ENCODE measurements at regions not wholly inside any gene's neighbourhood (a gene's known extent, or its start where the extent isn't known, plus 50 kb on each side); places are given as distances from the start of the nearest gene placed in this dataset.

DNA sequence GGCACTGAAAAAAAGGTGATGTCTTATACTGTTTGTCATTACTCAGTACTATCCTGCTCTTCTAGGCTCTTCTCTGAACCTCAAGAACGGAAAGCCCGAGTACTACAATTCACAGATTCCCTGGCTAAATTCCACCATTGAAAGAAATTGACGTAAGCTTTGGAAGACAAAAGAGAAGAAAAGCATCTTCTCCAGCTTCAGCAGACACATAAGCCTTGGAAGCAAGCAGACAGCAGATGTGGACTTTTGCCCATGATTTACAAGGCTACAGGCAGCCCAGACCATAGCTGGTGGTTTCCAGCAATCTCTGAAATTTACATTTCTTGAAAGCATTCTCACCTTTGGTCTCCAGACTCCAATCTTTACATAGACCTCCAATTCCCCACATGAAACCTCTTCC, 289.0 kb downstream of the C1D start:
- H3K27ac ChIP-seq (ENCODE audit: control insufficient read depth, insufficient read depth, low read length): no peak overlapping the region
- H3K79me2 ChIP-seq (ENCODE audit: control insufficient read depth, insufficient read depth, low read length): no peaks in the 10 kb centered on the region
- no peaks in the 10 kb centered on the region for H3K36me3 ChIP-seq (ENCODE audit: control insufficient read depth in 2 of 2, extremely low read depth in 1 of 2, insufficient read depth in 2 of 2, low read length in 2 of 2)
- no peaks in the 10 kb centered on the region for H3K4me1 ChIP-seq (ENCODE audit: control insufficient read depth, extremely low read depth, insufficient read depth, low read length)
- no peak overlapping the region for H3K4me2 ChIP-seq (ENCODE audit: control insufficient read depth, extremely low read depth, insufficient read depth, low read depth, low read length)
- dilution Hi-C loops (cut with MboI; ENCODE audit: extremely low pct_ligation_motif_present, low sequenced_read_pairs): no loop called here
- H3K4me3 ChIP-seq (ENCODE audit: control insufficient read depth in 2 of 3, extremely low read depth in 1 of 3, insufficient read depth in 2 of 3, low read depth in 1 of 3, low read length in 3 of 3): no peak overlapping the region
- no peaks in the 10 kb centered on the region for H3K27me3 ChIP-seq (ENCODE audit: control insufficient read depth, extremely low read depth, insufficient read depth, low read length)
- no peaks in the 10 kb centered on the region for H4K20me1 ChIP-seq (ENCODE audit: control insufficient read depth, extremely low read depth, insufficient read depth, low read length)
- no peaks in the 10 kb centered on the region for H3K9me1 ChIP-seq (ENCODE audit: control insufficient read depth, extremely low read depth, insufficient read depth, low read length)
- no peak for FAIRE-seq
- no peak overlapping the region for H3K9ac ChIP-seq (ENCODE audit: control insufficient read depth, extremely low read depth, insufficient read depth, low read length)
- no peak overlapping the region for H2AFZ ChIP-seq (ENCODE audit: control insufficient read depth, low read length)
- no peaks in the 10 kb centered on the region for H3K9me3 ChIP-seq (ENCODE audit: control insufficient read depth, low read depth, low read length)
- TF ChIP-seq EZH2 (IDR thresholded peaks at IDR 0.05; ENCODE audit: low read length): no peak
- TF ChIP-seq, protein P1, sequence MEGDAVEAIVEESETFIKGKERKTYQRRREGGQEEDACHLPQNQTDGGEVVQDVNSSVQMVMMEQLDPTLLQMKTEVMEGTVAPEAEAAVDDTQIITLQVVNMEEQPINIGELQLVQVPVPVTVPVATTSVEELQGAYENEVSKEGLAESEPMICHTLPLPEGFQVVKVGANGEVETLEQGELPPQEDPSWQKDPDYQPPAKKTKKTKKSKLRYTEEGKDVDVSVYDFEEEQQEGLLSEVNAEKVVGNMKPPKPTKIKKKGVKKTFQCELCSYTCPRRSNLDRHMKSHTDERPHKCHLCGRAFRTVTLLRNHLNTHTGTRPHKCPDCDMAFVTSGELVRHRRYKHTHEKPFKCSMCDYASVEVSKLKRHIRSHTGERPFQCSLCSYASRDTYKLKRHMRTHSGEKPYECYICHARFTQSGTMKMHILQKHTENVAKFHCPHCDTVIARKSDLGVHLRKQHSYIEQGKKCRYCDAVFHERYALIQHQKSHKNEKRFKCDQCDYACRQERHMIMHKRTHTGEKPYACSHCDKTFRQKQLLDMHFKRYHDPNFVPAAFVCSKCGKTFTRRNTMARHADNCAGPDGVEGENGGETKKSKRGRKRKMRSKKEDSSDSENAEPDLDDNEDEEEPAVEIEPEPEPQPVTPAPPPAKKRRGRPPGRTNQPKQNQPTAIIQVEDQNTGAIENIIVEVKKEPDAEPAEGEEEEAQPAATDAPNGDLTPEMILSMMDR (optimal IDR thresholded peaks at IDR 0.05 in 1 of 3, IDR thresholded peaks at IDR 0.05 in 1 of 3, conservative IDR thresholded peaks at IDR 0.05 in 1 of 3; ENCODE audit: extremely low read depth in 1 of 3, insufficient read depth in 2 of 3, low read length in 3 of 3): no peak
- DNase-seq (ENCODE audit: low read depth, low spot score): no peak

DNA sequence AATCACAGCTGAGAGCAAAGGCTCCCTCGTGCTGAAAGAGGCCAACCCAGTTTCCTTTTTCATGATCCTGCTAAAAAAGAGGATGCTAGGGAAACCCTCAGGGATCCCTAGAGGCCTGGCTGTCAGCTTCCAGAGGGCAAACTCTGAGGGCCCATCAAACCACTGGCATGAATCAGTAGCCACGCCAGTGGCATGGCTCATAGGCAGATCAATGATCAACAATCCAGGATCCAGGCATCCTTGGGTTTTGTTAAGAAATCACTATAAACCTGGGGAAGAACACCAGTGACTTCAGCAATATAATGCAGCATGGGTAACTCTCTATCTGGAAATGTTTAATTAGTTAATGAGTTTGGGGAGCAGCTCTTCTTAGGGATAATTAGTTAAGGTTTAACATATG, 286.5 kb downstream of the C1D start:
- no peak for TF ChIP-seq EZH2 (IDR thresholded peaks at IDR 0.05; ENCODE audit: low read length)
- TF ChIP-seq, protein P1 (optimal IDR thresholded peaks at IDR 0.05 in 1 of 3, IDR thresholded peaks at IDR 0.05 in 1 of 3, conservative IDR thresholded peaks at IDR 0.05 in 1 of 3; ENCODE audit: extremely low read depth in 1 of 3, insufficient read depth in 2 of 3, low read length in 3 of 3): no peak
- dilution Hi-C loops (cut with MboI; ENCODE audit: extremely low pct_ligation_motif_present, low sequenced_read_pairs): no loop called here
- Histone ChIP-seq H3K27me3 (ENCODE audit: control insufficient read depth, extremely low read depth, insufficient read depth, low read length) (no peaks in the 10 kb centered on the region), H3K4me1 (ENCODE audit: control insufficient read depth, extremely low read depth, insufficient read depth, low read length) (no peaks in the 10 kb centered on the region), H3K27ac (ENCODE audit: control insufficient read depth, insufficient read depth, low read length) (no peak overlapping the region), H3K9me3 (ENCODE audit: control insufficient read depth, low read depth, low read length) (no peaks in the 10 kb centered on the region), H4K20me1 (ENCODE audit: control insufficient read depth, extremely low read depth, insufficient read depth, low read length) (no peaks in the 10 kb centered on the region), H3K36me3 (ENCODE audit: control insufficient read depth in 2 of 2, extremely low read depth in 1 of 2, insufficient read depth in 2 of 2, low read length in 2 of 2) (no peaks in the 10 kb centered on the region), H3K9me1 (ENCODE audit: control insufficient read depth, extremely low read depth, insufficient read depth, low read length) (no peaks in the 10 kb centered on the region), H2AFZ (ENCODE audit: control insufficient read depth, low read length) (no peak overlapping the region), H3K4me2 (ENCODE audit: control insufficient read depth, extremely low read depth, insufficient read depth, low read depth, low read length) (no peak overlapping the region), H3K79me2 (ENCODE audit: control insufficient read depth, insufficient read depth, low read length) (no peaks in the 10 kb centered on the region), H3K9ac (ENCODE audit: control insufficient read depth, extremely low read depth, insufficient read depth, low read length) (no peak overlapping the region), H3K4me3 (ENCODE audit: control insufficient read depth in 2 of 3, extremely low read depth in 1 of 3, insufficient read depth in 2 of 3, low read depth in 1 of 3, low read length in 3 of 3) (no peak overlapping the region)
- FAIRE-seq (no peak), DNase-seq (ENCODE audit: low read depth, low spot score) (no peak)
